Smooth muscle cell (in vitro differentiated cells): ENCODE measurements at regions not wholly inside any gene's neighbourhood (a gene's known extent, or its start where the extent isn't known, plus 50 kb on each side); places are given as distances from the start of the nearest gene placed in this dataset.

Experiments
- DNase-seq: peaks from one replicate; lab custom pipeline; 2025; ENCODE audit not compliant: unreplicated experiment; lab: John Stamatoyannopoulos, UW
- H2AFZ ChIP-seq: fragments of 200-600 bp; sonication (generic); 2 replicates; pipeline ENCODE4 v1.6.0; 2016; ENCODE audit warnings: antibody characterized with exemption, low read depth, mild to moderate bottlenecking
- H3F3A ChIP-seq: fragments of 200-600 bp; sonication (generic); 2 replicates; pipeline ENCODE4 v1.6.0; 2017; ENCODE audit warnings: antibody characterized with exemption, low read depth
- H3K27ac ChIP-seq: fragments of 200-600 bp; sonication (generic); 2 replicates; pipeline ENCODE4 v1.5.1; 2016; ENCODE audit warnings: low read depth, mild to moderate bottlenecking
- H3K27me3 ChIP-seq: fragments of 200-600 bp; sonication (generic); 2 replicates; pipeline ENCODE4 v1.6.1; 2016; ENCODE audit warnings: low read depth, mild to moderate bottlenecking
- H3K36me3 ChIP-seq: fragments of 200-600 bp; sonication (generic); 2 replicates; pipeline ENCODE4 v1.5.1; 2016; ENCODE audit warnings: low read depth
- H3K4me1 ChIP-seq: fragments of 200-600 bp; sonication (generic); 2 replicates; pipeline ENCODE4 v1.5.1; 2016; ENCODE audit warnings: low read depth
- H3K4me2 ChIP-seq: fragments of 200-600 bp; sonication (generic); 2 replicates; pipeline ENCODE4 v1.6.0; 2016; ENCODE audit warnings: mild to moderate bottlenecking
- H3K4me3 ChIP-seq: fragments of 200-600 bp; sonication (generic); 2 replicates; pipeline ENCODE4 v1.5.1; 2016; ENCODE audit warnings: mild to moderate bottlenecking
- H3K79me2 ChIP-seq: fragments of 200-600 bp; sonication (generic); 2 replicates; pipeline ENCODE4 v1.6.0; 2016; ENCODE audit warnings: low read depth, mild to moderate bottlenecking
- H3K9ac ChIP-seq: fragments of 200-600 bp; sonication (generic); 2 replicates; pipeline ENCODE4 v1.6.0; 2016; ENCODE audit warnings: low read depth
- H3K9me3 ChIP-seq: fragments of 200-600 bp; sonication (generic); replicated peaks from 2 replicates; pipeline ENCODE4 v1.5.1; 2016; ENCODE audit warnings: low read depth
- H4K20me1 ChIP-seq: fragments of 200-600 bp; sonication (generic); 2 replicates; pipeline ENCODE4 v1.6.0; 2016; ENCODE audit warnings: low read depth
- WGBS: methylation state at CpG from one replicate; pipeline ENCODE4 v1.1.7; 2016; ENCODE audit warnings: low lambda C conversion rate; 5-methylcytosine and 5-hydroxymethylcytosine counted together
- TF ChIP-seq, protein P1 (sequence below): fragments of 200-600 bp; sonication (generic); IDR thresholded peaks from 2 replicates; pipeline ENCODE4 v1.5.1; 2017; ENCODE audit warnings: borderline replicate concordance, mild to moderate bottlenecking, antibody characterized with exemption; ENCODE audit not compliant: insufficient read depth, poor library complexity, severe bottlenecking

DNA sequence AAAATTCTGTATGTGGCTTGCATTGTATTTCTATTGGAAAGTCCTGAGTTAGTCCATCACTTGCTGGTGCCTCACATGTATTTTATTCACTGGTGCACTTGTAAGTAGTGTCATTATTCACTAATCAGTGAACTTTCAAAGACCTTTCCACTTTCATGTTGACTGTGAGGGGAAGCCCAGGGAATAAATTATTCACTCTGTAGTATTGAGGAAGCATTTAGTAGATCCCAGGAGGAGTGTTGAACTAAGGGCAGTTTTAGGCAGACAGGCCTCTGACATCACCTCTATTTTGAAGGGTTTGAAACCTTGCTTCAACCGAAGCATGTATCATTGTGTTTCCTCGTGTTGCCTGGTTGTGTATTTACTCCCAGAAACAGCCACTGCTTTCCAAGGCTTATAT is 705.4 kb upstream of the RIOK2 start:
- TF ChIP-seq, protein P1, sequence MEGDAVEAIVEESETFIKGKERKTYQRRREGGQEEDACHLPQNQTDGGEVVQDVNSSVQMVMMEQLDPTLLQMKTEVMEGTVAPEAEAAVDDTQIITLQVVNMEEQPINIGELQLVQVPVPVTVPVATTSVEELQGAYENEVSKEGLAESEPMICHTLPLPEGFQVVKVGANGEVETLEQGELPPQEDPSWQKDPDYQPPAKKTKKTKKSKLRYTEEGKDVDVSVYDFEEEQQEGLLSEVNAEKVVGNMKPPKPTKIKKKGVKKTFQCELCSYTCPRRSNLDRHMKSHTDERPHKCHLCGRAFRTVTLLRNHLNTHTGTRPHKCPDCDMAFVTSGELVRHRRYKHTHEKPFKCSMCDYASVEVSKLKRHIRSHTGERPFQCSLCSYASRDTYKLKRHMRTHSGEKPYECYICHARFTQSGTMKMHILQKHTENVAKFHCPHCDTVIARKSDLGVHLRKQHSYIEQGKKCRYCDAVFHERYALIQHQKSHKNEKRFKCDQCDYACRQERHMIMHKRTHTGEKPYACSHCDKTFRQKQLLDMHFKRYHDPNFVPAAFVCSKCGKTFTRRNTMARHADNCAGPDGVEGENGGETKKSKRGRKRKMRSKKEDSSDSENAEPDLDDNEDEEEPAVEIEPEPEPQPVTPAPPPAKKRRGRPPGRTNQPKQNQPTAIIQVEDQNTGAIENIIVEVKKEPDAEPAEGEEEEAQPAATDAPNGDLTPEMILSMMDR = no peak
- no peak overlapping the region for H3K9ac ChIP-seq
- WGBS = 90% methylated on average over 2 of the region's 2 CpGs

DNA sequence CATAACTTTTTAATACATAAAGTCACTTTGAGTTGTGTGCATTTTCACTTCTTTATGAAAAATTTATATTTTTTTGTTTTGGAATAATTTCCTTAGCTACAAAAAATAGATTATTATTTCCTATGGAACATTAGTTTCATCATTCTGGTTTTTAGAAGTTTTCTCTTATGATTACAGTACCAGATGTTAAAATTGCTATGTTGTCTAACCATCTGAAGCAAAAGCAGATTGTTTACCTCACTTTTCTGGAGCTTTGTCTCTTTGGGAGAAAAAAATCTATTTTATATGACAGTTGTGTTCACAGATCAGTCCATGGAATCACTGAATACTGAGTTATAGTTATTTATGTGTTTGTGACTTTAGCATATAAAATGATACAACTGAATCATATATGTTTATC is 708.9 kb upstream of the RIOK2 start:
- DNase-seq = no peak
- Histone ChIP-seq H3F3A (no peaks in the 10 kb centered on the region), H3K36me3 (no peaks in the 10 kb centered on the region), H3K4me2 (no peak overlapping the region), H3K9me3 (no peaks in the 10 kb centered on the region), H3K4me3 (no peak overlapping the region), H3K79me2 (no peaks in the 10 kb centered on the region), H3K27me3 (no peaks in the 10 kb centered on the region), H2AFZ (no peak overlapping the region), H3K9ac (no peak overlapping the region), H3K27ac (no peak overlapping the region), H4K20me1 (no peaks in the 10 kb centered on the region), H3K4me1 (no peaks in the 10 kb centered on the region)
- TF ChIP-seq, protein P1 = no peak

More for the DNA sequence above, 705.4 kb upstream of the RIOK2 start:
- DNase-seq = no peak
- H4K20me1 ChIP-seq = no peaks in the 10 kb centered on the region
- H3K79me2 ChIP-seq = no peaks in the 10 kb centered on the region
- H3K4me3 ChIP-seq = no peak overlapping the region
- no peaks in the 10 kb centered on the region for H3K4me1 ChIP-seq
- no peaks in the 10 kb centered on the region for H3K9me3 ChIP-seq
- H3K4me2 ChIP-seq = no peak overlapping the region
- no peaks in the 10 kb centered on the region for H3K36me3 ChIP-seq
- no peak overlapping the region for H2AFZ ChIP-seq
- no peaks in the 10 kb centered on the region for H3K27me3 ChIP-seq
- H3K27ac ChIP-seq = no peak overlapping the region
- H3F3A ChIP-seq = no peaks in the 10 kb centered on the region

DNA sequence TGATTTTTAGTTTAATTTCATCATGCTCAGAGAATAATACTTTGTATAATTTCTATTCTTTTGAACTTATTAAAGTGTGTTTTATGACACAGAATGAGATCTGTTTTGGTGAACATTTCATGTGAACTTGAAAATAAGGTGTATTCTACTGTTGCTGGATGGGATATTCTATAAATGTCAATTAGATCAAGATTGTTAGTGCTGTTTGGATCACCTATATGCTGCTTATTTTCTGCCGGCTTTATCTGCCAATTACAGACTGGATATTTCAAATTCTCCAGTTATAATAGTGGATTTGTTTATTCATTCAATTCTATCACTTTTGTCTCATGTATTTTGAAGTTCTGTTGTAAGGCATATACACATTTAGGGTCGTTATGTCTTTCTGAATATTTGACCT is 720.7 kb upstream of the RIOK2 start:
- H3K4me3 ChIP-seq = no peak overlapping the region
- no peaks in the 10 kb centered on the region for H3K27me3 ChIP-seq
- TF ChIP-seq, protein P1 = no peak
- no peaks in the 10 kb centered on the region for H3K79me2 ChIP-seq
- H3K9ac ChIP-seq = no peak overlapping the region
- no peaks in the 10 kb centered on the region for H3K36me3 ChIP-seq
- no peaks in the 10 kb centered on the region for H3K4me1 ChIP-seq
- no peak overlapping the region for H3K4me2 ChIP-seq
- H3F3A ChIP-seq = no peaks in the 10 kb centered on the region
- WGBS = 89% methylated on average over 2 of the region's 2 CpGs
- no peak overlapping the region for H2AFZ ChIP-seq
- no peaks in the 10 kb centered on the region for H4K20me1 ChIP-seq
- H3K9me3 ChIP-seq = no peaks in the 10 kb centered on the region
- DNase-seq = no peak
- no peak overlapping the region for H3K27ac ChIP-seq

DNA sequence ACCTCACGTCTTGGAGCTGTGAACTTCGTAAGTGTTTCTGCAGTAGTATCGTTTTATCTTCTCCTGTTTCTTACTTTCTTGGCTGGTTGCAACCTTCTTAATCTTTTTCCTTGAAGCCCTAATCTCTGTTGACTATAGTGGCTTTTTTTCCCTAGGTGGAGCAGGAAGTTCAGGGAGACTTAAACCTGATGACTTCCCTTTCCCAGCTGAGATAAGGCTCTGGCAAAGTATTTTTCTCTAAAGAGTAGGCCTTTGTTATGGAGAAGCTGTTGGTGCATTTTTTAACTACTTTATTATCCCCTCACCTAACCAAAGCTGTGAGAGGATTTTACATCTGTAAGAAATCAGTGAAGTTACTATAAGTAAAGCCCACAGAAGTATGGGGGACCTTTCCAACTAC is 723.1 kb upstream of the RIOK2 start:
- no peak for DNase-seq
- no peak overlapping the region for H3K4me2 ChIP-seq
- H3F3A ChIP-seq = no peaks in the 10 kb centered on the region
- H3K27me3 ChIP-seq = no peaks in the 10 kb centered on the region
- H2AFZ ChIP-seq = no peak overlapping the region
- H3K4me1 ChIP-seq = no peaks in the 10 kb centered on the region
- no peak overlapping the region for H3K27ac ChIP-seq
- no peak overlapping the region for H3K4me3 ChIP-seq
- no peak overlapping the region for H3K9ac ChIP-seq
- TF ChIP-seq, protein P1 = no peak
- no peaks in the 10 kb centered on the region for H3K79me2 ChIP-seq
- WGBS = 70% methylated on average over 3 of the region's 3 CpGs
- no peaks in the 10 kb centered on the region for H3K36me3 ChIP-seq
- no peaks in the 10 kb centered on the region for H4K20me1 ChIP-seq
- H3K9me3 ChIP-seq = no peaks in the 10 kb centered on the region
